ENCODE measurements at regions not wholly inside any gene's neighbourhood (a gene's known extent, or its start where the extent isn't known, plus 50 kb on each side); places are given as distances from the start of the nearest gene placed in this dataset.

GRCh38 chr5:38719403-38719802 lies 126.4 kb upstream of the OSMR start:
- Histone ChIP-seq H3K36me3 (no peaks in the 10 kb centered on the region), H3K4me3 (no peak overlapping the region), H3K4me1 (peaks cover 0 to 16% (median 9%) of the 10 kb centered on the region in 9 donors), H3K27ac (peak overlapping the region in 2 of 10 donors; percentile 21 to 47), H3K27me3 (no peaks in the 10 kb centered on the region), H3K9me3 (no peaks in the 10 kb centered on the region)
- TF ChIP-seq CTCF (IDR thresholded peaks at IDR 0.05), result no peak
- DNase-seq (no peak), ATAC-seq (no peak)
- intact Hi-C loops (cut with DNase I), result no loop called here
- WGBS, 2 donors, result 50 to 54% methylated on average over 1 of the region's 1 CpG

- TF ChIP-seq CTCF (IDR thresholded peaks at IDR 0.05), result no peak
- H3K9me3 ChIP-seq, result no peaks in the 10 kb centered on the region
- no peak overlapping the region for H3K4me3 ChIP-seq
- H3K4me1 ChIP-seq, result peaks cover 0 to 16% (median 9%) of the 10 kb centered on the region in 9 donors
- WGBS, 2 donors, result 88 to 90% methylated on average over 3 of the region's 3 CpGs
- no peak for DNase-seq
- peak in 1 of 8 donors; percentile 17 for ATAC-seq
- no peak overlapping the region for H3K27ac ChIP-seq
- H3K36me3 ChIP-seq, result no peaks in the 10 kb centered on the region
- intact Hi-C loops (cut with DNase I), result no loop called here
- no peaks in the 10 kb centered on the region for H3K27me3 ChIP-seq
These were observed 125.9 kb upstream of the OSMR start for GRCh38 chr5:38719916-38720315.

- no peak for TF ChIP-seq CTCF (IDR thresholded peaks at IDR 0.05)
- ATAC-seq (no peak), DNase-seq (no peak)
- intact Hi-C loops (cut with DNase I), result no loop called here
- no peaks in the 10 kb centered on the region for H3K27me3 ChIP-seq
- H3K4me1 ChIP-seq, result peaks cover 0 to 16% (median 9%) of the 10 kb centered on the region in 9 donors
- no peaks in the 10 kb centered on the region for H3K36me3 ChIP-seq
- WGBS, 2 donors, result 95 to 96% methylated on average over 6 of the region's 6 CpGs
- H3K9me3 ChIP-seq, result no peaks in the 10 kb centered on the region
- H3K27ac ChIP-seq, result no peak overlapping the region
- no peak overlapping the region for H3K4me3 ChIP-seq
These were observed 125.1 kb upstream of the OSMR start for GRCh38 chr5:38720554-38721361.

GRCh38 chr5:38722918-38723317 lies 122.9 kb upstream of the OSMR start:
- Histone ChIP-seq H3K36me3 (no peaks in the 10 kb centered on the region), H3K4me3 (no peak overlapping the region), H3K27me3 (no peaks in the 10 kb centered on the region), H3K27ac (no peak overlapping the region), H3K4me1 (peaks cover 0 to 16% (median 9%) of the 10 kb centered on the region in 9 donors), H3K9me3 (no peaks in the 10 kb centered on the region)
- intact Hi-C loops (cut with DNase I), result no loop called here
- ATAC-seq, result no peak
- no peak for DNase-seq
- 68 to 71% methylated on average over 5 of the region's 5 CpGs for WGBS, 2 donors
- no peak for TF ChIP-seq CTCF (IDR thresholded peaks at IDR 0.05)

Data from heart right ventricle (tissue), 16 donors.